ENCODE measurements at regions not wholly inside any gene's neighbourhood (a gene's known extent, or its start where the extent isn't known, plus 50 kb on each side); places are given as distances from the start of the nearest gene placed in this dataset.

- POLR2A ChIA-PET, result no interaction called here
- no peak overlapping the region for H3K9ac ChIP-seq (replicated peaks; ENCODE audit: extremely low read depth, insufficient read depth, low read length)
- no peak overlapping the region for H3K4me2 ChIP-seq (ENCODE audit: insufficient read depth, low read length)
- CTCF ChIA-PET, result interaction anchor here (1.0 kb wide), 1 partner anchor 17 kb away, joined by 3 read pairs; no protein-coding TSS in a partner anchor
- no peaks in the 10 kb centered on the region for H3K9me3 ChIP-seq (replicated peaks; ENCODE audit: control insufficient read depth, insufficient read depth, low read length)
- H3K9me1 ChIP-seq (replicated peaks; ENCODE audit: control insufficient read depth, extremely low read depth, insufficient read depth, low read length), result no peaks in the 10 kb centered on the region
- no peak overlapping the region for H2AFZ ChIP-seq (ENCODE audit: low read depth, low read length)
- no peak overlapping the region for H3K27ac ChIP-seq (ENCODE audit: insufficient read depth, low read depth, low read length)
- H3K36me3 ChIP-seq (ENCODE audit: control insufficient read depth in 2 of 2, extremely low read depth in 1 of 2, insufficient read depth in 2 of 2, low read length in 2 of 2), result no peaks in the 10 kb centered on the region
- intact Hi-C loops (cut with micrococcal nuclease) (no loop called here), dilution Hi-C loops (cut with MboI; ENCODE audit: extremely low pct_ligation_motif_present, low sequenced_read_pairs) (no loop called here)
- peaks cover 2% of the 10 kb centered on the region in 2 experiments for H3K27me3 ChIP-seq (ENCODE audit: control insufficient read depth in 2 of 2, insufficient read depth in 2 of 2, low read length in 2 of 2)
- H3K4me3 ChIP-seq (replicated peaks in 1 of 3; ENCODE audit: insufficient read depth in 1 of 3, low read depth in 1 of 3, low read length in 3 of 3), result no peak overlapping the region
- no peak for TF ChIP-seq JUN (IDR thresholded peaks at IDR 0.05; ENCODE audit: borderline replicate concordance, insufficient read depth, insufficient read length, low read depth)
- no peak for TF ChIP-seq MAX (IDR thresholded peaks at IDR 0.05; ENCODE audit: insufficient read depth, insufficient read length)
- TF ChIP-seq GATA2 (IDR thresholded peaks at IDR 0.05; ENCODE audit: insufficient read depth, insufficient read length, low read depth, low read length), result no peak
- no peak for TF ChIP-seq POLR2AphosphoS5 (IDR thresholded peaks at IDR 0.05; ENCODE audit: insufficient read depth, low read depth, low read length)
- no peak for TF ChIP-seq CTCF (IDR thresholded peaks at IDR 0.05; ENCODE audit: extremely low read depth in 1 of 2, insufficient read depth in 1 of 2, low read depth in 1 of 2, low read length in 2 of 2)
- no peak for TF ChIP-seq EZH2 (IDR thresholded peaks at IDR 0.05; ENCODE audit: borderline replicate concordance, low read depth, low read length, severe bottlenecking)
- TF ChIP-seq FOS (IDR thresholded peaks at IDR 0.05; ENCODE audit: borderline replicate concordance, insufficient read depth, low read length), result no peak
- TF ChIP-seq MYC (IDR thresholded peaks at IDR 0.05; ENCODE audit: low read depth, low read length), result no peak
- TF ChIP-seq POLR2A (IDR thresholded peaks at IDR 0.05; ENCODE audit: low read depth, low read length), result no peak
- no peaks in the 10 kb centered on the region for H3K79me2 ChIP-seq (ENCODE audit: control insufficient read depth, insufficient read depth, low read length)
- no peaks in the 10 kb centered on the region for H3K4me1 ChIP-seq (ENCODE audit: control insufficient read depth, extremely low read depth, insufficient read depth, low read length)
- no peak for DNase-seq (ENCODE audit: low read depth, low spot score)
- FAIRE-seq, result no peak
- no peaks in the 10 kb centered on the region for H4K20me1 ChIP-seq (replicated peaks; ENCODE audit: control insufficient read depth, extremely low read depth, insufficient read depth, low read length)
- no TSS peak for BruUV-seq (replicated peaks)
Measured at GRCh38 chr12:116465407-116465806, 93.8 kb upstream of the MAP1LC3B2 start.
